GM23338 (cell line): ENCODE measurements at regions not wholly inside any gene's neighbourhood (a gene's known extent, or its start where the extent isn't known, plus 50 kb on each side); places are given as distances from the start of the nearest gene placed in this dataset.

ENCODE experiments used
- ATAC-seq: fragments of 200-7000 bp; cut with Tn5 transposase; 3 replicates; pipeline ENCODE4 v1.9.1; 2020
- DNase-seq: peaks from one replicate; pipeline ENCODE4 v3.0.0-alpha.2; 2015; ENCODE audit warnings: low spot score
- H2AFZ ChIP-seq: fragments of 200-600 bp; sonication (generic); 2 replicates; pipeline ENCODE4 v1.8.0; 2016; ENCODE audit warnings: antibody characterized with exemption, mild to moderate bottlenecking, moderate library complexity
- H3F3A ChIP-seq: fragments of 200-600 bp; sonication (generic); replicated peaks from 2 replicates; pipeline ENCODE4 v1.8.0; 2017; ENCODE audit warnings: antibody characterized with exemption, mixed run types, low read depth
- H3K27ac ChIP-seq: fragments of 200-600 bp; sonication (generic); 2 replicates; pipeline ENCODE4 v1.6.1; 2016; ENCODE audit warnings: low read depth
- H3K27me3 ChIP-seq: fragments of 200-600 bp; sonication (generic); 2 replicates; pipeline ENCODE4 v1.8.0; 2016; ENCODE audit warnings: mild to moderate bottlenecking, mixed run types, moderate library complexity; ENCODE audit not compliant: insufficient read depth
- H3K36me3 ChIP-seq: fragments of 200-600 bp; sonication (generic); 2 replicates; pipeline ENCODE4 v1.8.0; 2016; ENCODE audit warnings: mild to moderate bottlenecking; ENCODE audit not compliant: insufficient read depth
- H3K4me1 ChIP-seq: fragments of 200-600 bp; sonication (generic); 2 replicates; pipeline ENCODE4 v1.8.0; 2016; ENCODE audit warnings: mild to moderate bottlenecking, moderate library complexity; ENCODE audit not compliant: insufficient read depth
- H3K4me2 ChIP-seq: fragments of 200-600 bp; sonication (generic); 2 replicates; pipeline ENCODE4 v1.7.1; 2017; ENCODE audit warnings: mixed run types
- H3K4me3 ChIP-seq: fragments of 200-600 bp; sonication (generic); 2 replicates; pipeline ENCODE4 v1.6.1; 2016; ENCODE audit warnings: mixed run types
- H3K79me2 ChIP-seq: fragments of 200-600 bp; sonication (generic); replicated peaks from 2 replicates; pipeline ENCODE4 v1.8.0; 2017; ENCODE audit warnings: mild to moderate bottlenecking; ENCODE audit not compliant: insufficient read depth
- H3K9me2 ChIP-seq: fragments of 200-600 bp; sonication (generic); 2 replicates; pipeline ENCODE4 v1.8.0; 2017; ENCODE audit not compliant: insufficient read depth
- H4K20me1 ChIP-seq: fragments of 200-600 bp; sonication (generic); replicated peaks from 2 replicates; pipeline ENCODE4 v1.8.0; 2017; ENCODE audit warnings: mild to moderate bottlenecking; ENCODE audit not compliant: insufficient read depth
- H3K27ac Mint-ChIP-seq: 2 replicates; pipeline ENCODE4 v1.8.0; 2020; ENCODE audit warnings: inconsistent platforms, mild to moderate bottlenecking, moderate library complexity, mixed read lengths
- H3K27me3 Mint-ChIP-seq: 3 replicates; pipeline ENCODE4 v1.8.0; 2022; ENCODE audit warnings: low read depth, mild to moderate bottlenecking, moderate library complexity, mixed read lengths, inconsistent platforms; ENCODE audit not compliant: insufficient read depth, poor library complexity
- H3K36me3 Mint-ChIP-seq: 3 replicates; pipeline ENCODE4 v1.8.0; 2021; ENCODE audit warnings: low read depth, mild to moderate bottlenecking, inconsistent platforms, moderate library complexity, mixed read lengths
- H3K4me1 Mint-ChIP-seq: 3 replicates; pipeline ENCODE4 v1.8.0; 2020; ENCODE audit warnings: mild to moderate bottlenecking, inconsistent platforms, mixed read lengths
- H3K4me3 Mint-ChIP-seq: 3 replicates; pipeline ENCODE4 v1.8.0; 2021; ENCODE audit warnings: moderate library complexity, mild to moderate bottlenecking, inconsistent platforms, mixed read lengths
- H3K9me3 Mint-ChIP-seq: 3 replicates; pipeline ENCODE4 v1.8.0; 2020; ENCODE audit warnings: moderate library complexity, mild to moderate bottlenecking, inconsistent platforms, mixed read lengths
- CTCF ChIP-seq, 2 experiments: fragments of 200-600 bp in 1 of 2; sonication (generic) in 1 of 2; conservative IDR thresholded peaks; 2 replicates each; pipeline versions ENCODE4 v1.5.1 to v1.6.1; 2016 to 2017; ENCODE audit warnings: antibody characterized with exemption in 2 of 2, low read depth in 2 of 2, mild to moderate bottlenecking in 2 of 2, moderate library complexity in 1 of 2
- EZH2 ChIP-seq: fragments of 200-600 bp; sonication (generic); IDR thresholded peaks from one replicate; pipeline ENCODE4 v1.8.0; 2017; ENCODE audit warnings: antibody characterized with exemption, mild to moderate bottlenecking, low read depth; ENCODE audit not compliant: unreplicated experiment
- EZH2phosphoT487 ChIP-seq: fragments of 200-600 bp; sonication (generic); IDR thresholded peaks from one replicate; pipeline ENCODE4 v1.8.1; 2018; ENCODE audit warnings: antibody characterized with exemption; ENCODE audit not compliant: unreplicated experiment
- JUNB ChIP-seq: IDR thresholded peaks from one replicate; pipeline ENCODE4 v1.6.1; 2016; ENCODE audit warnings: antibody characterized with exemption; ENCODE audit not compliant: unreplicated experiment
- ZNF331 ChIP-seq: fragments of 250-450 bp; sonication (Bioruptor Pico); IDR thresholded peaks from 2 replicates; pipeline ENCODE4 v1.5.0; 2020; ENCODE audit warnings: low read depth, mild to moderate bottlenecking, moderate library complexity
- ZNF462 ChIP-seq: fragments of 250-450 bp; sonication (Bioruptor Pico); IDR thresholded peaks from 2 replicates; pipeline ENCODE4 v1.5.0; 2020; ENCODE audit warnings: mild to moderate bottlenecking, moderate library complexity
- TF ChIP-seq, protein P1 (sequence below): IDR thresholded peaks from one replicate; pipeline ENCODE4 v1.6.1; 2018; ENCODE audit warnings: antibody characterized with exemption; ENCODE audit not compliant: unreplicated experiment

DNA sequence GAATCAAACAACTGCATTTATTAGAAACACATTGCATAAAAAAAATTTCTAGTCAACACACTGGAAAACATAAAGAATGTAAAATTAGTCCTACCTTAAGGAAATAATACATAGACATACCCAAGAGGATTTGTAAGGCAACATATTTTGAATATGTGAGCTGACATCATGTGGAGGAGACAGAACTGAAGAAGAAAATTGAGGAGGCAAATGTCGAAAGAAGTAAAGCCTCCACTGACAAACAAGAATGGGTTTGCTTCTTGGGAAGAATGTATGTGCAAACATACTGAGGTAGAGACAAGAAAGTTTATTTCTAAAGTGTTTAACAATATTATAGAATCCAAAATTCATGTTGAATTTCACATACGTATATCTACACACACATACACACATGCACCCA is 363.0 kb upstream of the PDE4D start:
- TF ChIP-seq CTCF (conservative IDR thresholded peaks at IDR 0.05; ENCODE audit: low read depth in 2 of 2) (no peak), JUNB (no peak), EZH2 (no peak), ZNF331 (no peak), EZH2phosphoT487 (no peak), ZNF462 (CRISPR knock-in tag) (no peak)
- TF ChIP-seq, protein P1, sequence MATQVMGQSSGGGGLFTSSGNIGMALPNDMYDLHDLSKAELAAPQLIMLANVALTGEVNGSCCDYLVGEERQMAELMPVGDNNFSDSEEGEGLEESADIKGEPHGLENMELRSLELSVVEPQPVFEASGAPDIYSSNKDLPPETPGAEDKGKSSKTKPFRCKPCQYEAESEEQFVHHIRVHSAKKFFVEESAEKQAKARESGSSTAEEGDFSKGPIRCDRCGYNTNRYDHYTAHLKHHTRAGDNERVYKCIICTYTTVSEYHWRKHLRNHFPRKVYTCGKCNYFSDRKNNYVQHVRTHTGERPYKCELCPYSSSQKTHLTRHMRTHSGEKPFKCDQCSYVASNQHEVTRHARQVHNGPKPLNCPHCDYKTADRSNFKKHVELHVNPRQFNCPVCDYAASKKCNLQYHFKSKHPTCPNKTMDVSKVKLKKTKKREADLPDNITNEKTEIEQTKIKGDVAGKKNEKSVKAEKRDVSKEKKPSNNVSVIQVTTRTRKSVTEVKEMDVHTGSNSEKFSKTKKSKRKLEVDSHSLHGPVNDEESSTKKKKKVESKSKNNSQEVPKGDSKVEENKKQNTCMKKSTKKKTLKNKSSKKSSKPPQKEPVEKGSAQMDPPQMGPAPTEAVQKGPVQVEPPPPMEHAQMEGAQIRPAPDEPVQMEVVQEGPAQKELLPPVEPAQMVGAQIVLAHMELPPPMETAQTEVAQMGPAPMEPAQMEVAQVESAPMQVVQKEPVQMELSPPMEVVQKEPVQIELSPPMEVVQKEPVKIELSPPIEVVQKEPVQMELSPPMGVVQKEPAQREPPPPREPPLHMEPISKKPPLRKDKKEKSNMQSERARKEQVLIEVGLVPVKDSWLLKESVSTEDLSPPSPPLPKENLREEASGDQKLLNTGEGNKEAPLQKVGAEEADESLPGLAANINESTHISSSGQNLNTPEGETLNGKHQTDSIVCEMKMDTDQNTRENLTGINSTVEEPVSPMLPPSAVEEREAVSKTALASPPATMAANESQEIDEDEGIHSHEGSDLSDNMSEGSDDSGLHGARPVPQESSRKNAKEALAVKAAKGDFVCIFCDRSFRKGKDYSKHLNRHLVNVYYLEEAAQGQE = no peak
- no peak overlapping the region for H3K4me3 ChIP-seq
- H3K9me2 ChIP-seq = no peaks in the 10 kb centered on the region; the same call in 1 of the 2 replicates
- no peaks in the 10 kb centered on the region for H3K36me3 Mint-ChIP-seq
- no peak for DNase-seq
- H3K4me1 ChIP-seq = no peaks in the 10 kb centered on the region
- H3K36me3 ChIP-seq = no peaks in the 10 kb centered on the region
- H3K27me3 Mint-ChIP-seq = peaks cover 2% of the 10 kb centered on the region
- H3F3A ChIP-seq = no peaks in the 10 kb centered on the region
- no peaks in the 10 kb centered on the region; the same call in 2 of the 3 replicates for H3K4me1 Mint-ChIP-seq
- no peaks in the 10 kb centered on the region for H3K79me2 ChIP-seq
- H3K27ac Mint-ChIP-seq = no peak overlapping the region
- H3K9me3 Mint-ChIP-seq = no peaks in the 10 kb centered on the region
- no peaks in the 10 kb centered on the region for H3K27me3 ChIP-seq
- no peaks in the 10 kb centered on the region for H4K20me1 ChIP-seq
- H2AFZ ChIP-seq = no peak overlapping the region
- H3K4me2 ChIP-seq = no peak overlapping the region
- no peak overlapping the region for H3K27ac ChIP-seq
- ATAC-seq = no peak
- H3K4me3 Mint-ChIP-seq = no peak overlapping the region
